Cardiac muscle cell (in vitro differentiated cells and primary cell): ENCODE measurements at regions not wholly inside any gene's neighbourhood (a gene's known extent, or its start where the extent isn't known, plus 50 kb on each side); places are given as distances from the start of the nearest gene placed in this dataset.
"Not testable (repeated sequence)": the region's sequence is repeated elsewhere in the genome, so short reads cannot be mapped to it uniquely, and the experiment has no call there.

Experiments used
- DNase-seq, 2 donors: peaks; one replicate each; pipeline versions ENCODE4 v3.0.0 to v3.0.0-alpha.2; 2010 to 2017; ENCODE audit warnings: low read depth in 1 of 2, low spot score in 1 of 2
- H3K27ac ChIP-seq: fragments of 200-600 bp; sonication (generic); 2 replicates; pipeline ENCODE4 v1.5.1; 2016
- H3K27me3 ChIP-seq: fragments of 200-600 bp; sonication (generic); 2 replicates; pipeline ENCODE4 v1.6.0; 2016; ENCODE audit warnings: control low read depth
- H3K36me3 ChIP-seq: fragments of 200-600 bp; sonication (generic); 2 replicates; pipeline ENCODE4 v1.5.1; 2016; ENCODE audit warnings: control low read depth
- H3K4me1 ChIP-seq: fragments of 200-600 bp; sonication (generic); 2 replicates; pipeline ENCODE4 v1.8.1; 2017; ENCODE audit warnings: low read depth, mild to moderate bottlenecking, mixed run types
- H3K4me3 ChIP-seq: fragments of 200-600 bp; sonication (generic); 2 replicates; pipeline ENCODE4 v1.5.1; 2016; ENCODE audit warnings: mild to moderate bottlenecking
- H3K9me3 ChIP-seq: fragments of 200-600 bp; sonication (generic); 2 replicates; pipeline ENCODE4 v1.5.1; 2017; ENCODE audit warnings: low read depth, mild to moderate bottlenecking, control low read depth
- TF ChIP-seq, protein P1 (sequence below): IDR thresholded peaks from 2 replicates; pipeline ENCODE4 v1.5.1; 2012; ENCODE audit warnings: low read depth, mild to moderate bottlenecking, low read length

DNA sequence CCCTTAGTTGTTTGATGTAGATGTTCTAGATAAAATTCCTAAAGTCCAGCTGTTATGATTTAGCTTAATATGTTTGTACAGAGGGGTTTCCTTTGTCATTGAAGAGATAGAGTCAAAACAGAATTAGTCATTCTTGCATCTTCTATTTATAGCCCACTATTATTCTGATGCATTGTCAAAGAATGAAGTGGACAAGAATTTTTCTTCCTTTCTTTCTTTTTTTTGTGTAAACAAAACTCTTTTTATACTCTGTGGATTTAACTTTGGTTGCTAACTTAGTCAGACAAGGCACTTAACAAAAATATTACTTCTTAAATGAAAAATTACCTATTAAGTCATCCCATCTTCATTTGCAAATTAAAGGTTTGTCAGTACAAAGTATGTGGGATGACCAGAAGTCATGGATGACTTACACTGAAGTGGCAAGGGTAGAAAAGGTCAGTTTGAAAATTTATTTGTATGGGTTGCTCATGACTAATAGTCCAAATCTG, 215.6 kb upstream of the DDHD1 start:
- no peak overlapping the region for H3K27ac ChIP-seq

DNA sequence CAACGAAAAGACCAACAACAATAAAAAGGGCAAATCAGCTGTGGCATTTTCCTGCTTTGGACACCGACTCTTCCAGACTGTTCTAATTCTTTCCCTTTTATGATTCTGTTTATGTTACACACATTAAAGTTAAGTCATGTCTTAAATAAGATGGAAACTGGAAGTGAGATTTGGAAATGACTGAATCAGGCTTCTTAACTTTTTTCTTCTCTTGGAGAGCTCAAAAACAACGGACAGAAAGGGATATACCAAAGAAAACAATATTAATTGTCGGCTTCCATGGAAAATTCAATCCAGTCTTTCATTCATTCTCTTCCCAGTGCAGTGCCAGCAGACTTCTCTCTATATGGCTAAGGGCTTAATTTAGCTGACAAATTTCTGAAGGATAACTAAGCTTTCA, 214.9 kb upstream of the DDHD1 start:
- H3K27me3 ChIP-seq = no peaks in the 10 kb centered on the region
- H3K4me3 ChIP-seq = no peak overlapping the region
- no peaks in the 10 kb centered on the region for H3K36me3 ChIP-seq
- H3K9me3 ChIP-seq = no peaks in the 10 kb centered on the region
- TF ChIP-seq, protein P1, sequence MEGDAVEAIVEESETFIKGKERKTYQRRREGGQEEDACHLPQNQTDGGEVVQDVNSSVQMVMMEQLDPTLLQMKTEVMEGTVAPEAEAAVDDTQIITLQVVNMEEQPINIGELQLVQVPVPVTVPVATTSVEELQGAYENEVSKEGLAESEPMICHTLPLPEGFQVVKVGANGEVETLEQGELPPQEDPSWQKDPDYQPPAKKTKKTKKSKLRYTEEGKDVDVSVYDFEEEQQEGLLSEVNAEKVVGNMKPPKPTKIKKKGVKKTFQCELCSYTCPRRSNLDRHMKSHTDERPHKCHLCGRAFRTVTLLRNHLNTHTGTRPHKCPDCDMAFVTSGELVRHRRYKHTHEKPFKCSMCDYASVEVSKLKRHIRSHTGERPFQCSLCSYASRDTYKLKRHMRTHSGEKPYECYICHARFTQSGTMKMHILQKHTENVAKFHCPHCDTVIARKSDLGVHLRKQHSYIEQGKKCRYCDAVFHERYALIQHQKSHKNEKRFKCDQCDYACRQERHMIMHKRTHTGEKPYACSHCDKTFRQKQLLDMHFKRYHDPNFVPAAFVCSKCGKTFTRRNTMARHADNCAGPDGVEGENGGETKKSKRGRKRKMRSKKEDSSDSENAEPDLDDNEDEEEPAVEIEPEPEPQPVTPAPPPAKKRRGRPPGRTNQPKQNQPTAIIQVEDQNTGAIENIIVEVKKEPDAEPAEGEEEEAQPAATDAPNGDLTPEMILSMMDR = no peak
- H3K27ac ChIP-seq = no peak overlapping the region
- no peak for DNase-seq
- H3K4me1 ChIP-seq = no peaks in the 10 kb centered on the region

More for the DNA sequence above, 215.6 kb upstream of the DDHD1 start:
- Histone ChIP-seq H3K36me3 (no peaks in the 10 kb centered on the region), H3K4me1 (no peaks in the 10 kb centered on the region), H3K27me3 (no peaks in the 10 kb centered on the region), H3K9me3 (no peaks in the 10 kb centered on the region), H3K4me3 (no peak overlapping the region)
- peak in 1 of 2 donors; percentile 32 for DNase-seq
- TF ChIP-seq, protein P1 = no peak

DNA sequence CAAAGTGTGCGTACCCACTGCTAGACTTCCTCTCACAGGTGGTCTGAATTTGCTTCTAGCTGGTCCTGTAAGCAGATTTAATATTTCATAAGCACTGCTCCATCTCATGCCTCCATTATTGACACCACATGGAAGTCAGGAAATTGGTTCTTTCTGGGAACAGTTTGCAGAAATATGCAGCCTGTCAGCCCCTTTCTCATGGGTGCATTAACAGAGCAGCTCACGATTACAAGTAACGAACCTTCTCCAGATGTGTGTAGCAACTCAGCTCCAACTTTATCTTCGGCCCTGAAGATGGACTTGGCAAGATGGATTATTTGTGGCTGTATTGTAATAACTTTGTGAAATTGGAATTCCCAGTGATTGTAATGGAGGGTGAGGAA, 214.5 kb upstream of the DDHD1 start:
- no peaks in the 10 kb centered on the region for H3K4me1 ChIP-seq
- no peaks in the 10 kb centered on the region for H3K9me3 ChIP-seq
- H3K27me3 ChIP-seq = no peaks in the 10 kb centered on the region
- H3K4me3 ChIP-seq = no peak overlapping the region
- peak in 1 of 2 donors; percentile 56 for DNase-seq
- H3K27ac ChIP-seq = no peak overlapping the region
- TF ChIP-seq, protein P1 = no peak
- no peaks in the 10 kb centered on the region for H3K36me3 ChIP-seq

DNA sequence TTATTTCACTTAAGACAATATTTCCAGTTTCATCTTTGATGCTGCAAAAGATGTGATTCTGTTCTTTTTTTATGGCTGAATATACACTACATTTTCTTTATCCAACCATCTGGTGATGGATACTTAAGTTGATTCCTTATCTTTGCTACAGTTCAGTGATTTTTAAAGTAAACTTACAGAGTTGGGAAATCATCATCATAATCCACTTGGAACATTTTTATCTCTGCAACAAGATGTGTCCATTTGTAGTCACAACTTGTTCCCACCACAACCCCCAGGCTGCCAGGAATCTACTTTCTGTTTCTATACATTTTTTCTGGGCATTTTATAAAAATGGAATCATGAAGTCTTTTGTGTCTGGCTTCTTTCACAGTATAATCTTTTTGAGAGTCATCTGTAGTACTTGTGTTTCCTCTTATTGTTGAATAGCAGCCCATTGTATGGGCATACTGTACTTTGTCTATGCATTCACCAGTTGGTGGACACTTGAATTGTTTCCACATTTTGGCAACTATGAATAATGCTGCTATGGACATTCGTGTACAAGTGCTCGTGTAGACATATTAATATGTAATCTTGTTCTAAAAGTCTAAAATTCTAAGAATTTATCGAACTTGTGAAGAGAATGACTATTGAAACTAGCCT, 212.5 kb upstream of the DDHD1 start:
- H3K27ac ChIP-seq = no peak overlapping the region
- H3K36me3 ChIP-seq = no peaks in the 10 kb centered on the region
- peak in 1 of 2 donors; percentile 40 for DNase-seq
- H3K4me3 ChIP-seq = no peak overlapping the region
- no peaks in the 10 kb centered on the region for H3K9me3 ChIP-seq
- TF ChIP-seq, protein P1 = no peak
- no peaks in the 10 kb centered on the region for H3K4me1 ChIP-seq
- H3K27me3 ChIP-seq = no peaks in the 10 kb centered on the region

DNA sequence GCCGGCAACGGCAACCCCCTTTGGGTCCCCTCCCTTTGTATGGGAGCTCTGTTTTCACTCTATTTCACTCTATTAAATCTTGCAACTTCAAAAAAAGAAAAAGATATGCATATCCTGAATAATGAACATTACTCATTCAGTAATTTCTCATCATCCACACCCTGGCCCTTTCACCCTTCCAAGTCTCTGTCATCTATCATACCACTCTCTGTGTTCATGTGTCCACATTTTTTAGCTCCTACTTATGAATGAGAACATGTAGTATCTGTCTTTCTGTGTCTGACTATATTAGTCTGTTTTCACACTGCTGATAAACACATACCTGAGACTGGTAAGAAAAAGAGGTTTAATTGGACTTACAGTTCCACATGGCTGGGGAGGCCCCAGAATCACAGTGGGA, 209.8 kb upstream of the DDHD1 start:
- H3K4me3 ChIP-seq, H3K27me3 ChIP-seq, H3K27ac ChIP-seq, H3K9me3 ChIP-seq, H3K4me1 ChIP-seq, H3K36me3 ChIP-seq, DNase-seq: not testable (repeated sequence)

DNA sequence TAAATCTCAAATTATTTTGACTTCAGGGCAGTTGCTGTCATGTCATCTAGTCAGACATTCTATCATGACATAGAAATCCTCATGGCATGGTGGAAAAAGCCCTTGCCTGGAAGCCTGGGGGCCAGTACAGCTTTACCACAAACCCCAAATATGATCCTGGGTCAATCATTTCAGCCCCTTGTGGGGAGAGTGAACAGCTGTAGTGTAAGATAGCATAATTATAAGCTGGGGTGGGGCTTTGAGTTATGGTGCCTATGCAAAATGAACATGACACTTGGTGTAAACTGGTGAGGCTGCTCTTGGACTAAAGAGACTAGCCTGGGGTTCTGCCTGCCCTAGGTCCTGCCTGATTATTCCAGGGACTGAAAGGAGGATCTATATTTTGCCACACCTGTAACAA, 207.7 kb upstream of the DDHD1 start:
- Histone ChIP-seq H3K4me3 (no peak overlapping the region), H3K36me3 (no peaks in the 10 kb centered on the region), H3K27ac (no peak overlapping the region), H3K27me3 (no peaks in the 10 kb centered on the region), H3K4me1 (peaks cover 3% of the 10 kb centered on the region), H3K9me3 (no peaks in the 10 kb centered on the region)
- no peak for DNase-seq
- TF ChIP-seq, protein P1 = no peak
